ENCODE measurements at regions not wholly inside any gene's neighbourhood (a gene's known extent, or its start where the extent isn't known, plus 50 kb on each side); places are given as distances from the start of the nearest gene placed in this dataset.

DNA sequence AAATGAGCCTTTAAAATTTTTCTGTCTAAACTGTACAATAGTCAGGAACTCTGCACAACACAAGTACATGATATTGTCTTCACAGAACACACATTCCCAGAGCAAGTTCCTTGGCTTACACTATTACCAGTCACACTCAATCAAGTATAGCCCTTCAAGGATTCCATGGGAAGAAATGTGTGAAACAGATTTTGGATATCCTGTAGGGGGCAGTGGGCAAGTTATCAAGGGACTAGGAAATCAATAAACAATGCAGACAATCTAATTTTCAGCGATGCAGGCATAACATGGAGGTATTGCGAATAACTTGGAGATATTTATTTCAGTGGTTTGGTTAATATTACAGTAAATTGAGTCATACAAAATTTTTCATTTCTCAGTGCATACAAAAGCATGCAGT is 1171.5 kb upstream of the NUDT12 start:
- Histone ChIP-seq H3K4me2 (ENCODE audit: insufficient read depth, insufficient read length, low read length) (no peak overlapping the region), H2BK15ac (ENCODE audit: low read depth, low read length) (no peak overlapping the region), H3K23me2 (ENCODE audit: insufficient read length, low read depth, low read length, poor library complexity, severe bottlenecking) (no peaks in the 10 kb centered on the region), H3K14ac (ENCODE audit: insufficient read depth, low read length) (no peak overlapping the region), H3K27ac (ENCODE audit: insufficient read length, low read depth, low read length) (no peak overlapping the region), H2BK20ac (ENCODE audit: low read depth, low read length, poor library complexity, severe bottlenecking) (no peak overlapping the region), H3K4me1 (ENCODE audit: insufficient read depth, low read length) (no peaks in the 10 kb centered on the region), H3T11ph (ENCODE audit: low read length) (no peak overlapping the region), H2BK5ac (ENCODE audit: insufficient read length, low read length) (no peak overlapping the region), H2AFZ (ENCODE audit: low read length) (no peak overlapping the region), H3K18ac (ENCODE audit: insufficient read length, low read depth, low read length) (no peak overlapping the region), H2BK12ac (ENCODE audit: insufficient read length, low read depth, low read length) (no peak overlapping the region), H3K27me3 (ENCODE audit: insufficient read depth, low read length) (no peaks in the 10 kb centered on the region), H3K79me2 (ENCODE audit: insufficient read depth, low read length) (no peaks in the 10 kb centered on the region), H3K9me3 (ENCODE audit: control insufficient read depth, low read depth, low read length) (no peaks in the 10 kb centered on the region), H4K91ac (ENCODE audit: insufficient read length, low read depth, low read length) (no peak overlapping the region), H4K20me1 (ENCODE audit: control insufficient read depth, insufficient read depth, insufficient read length) (no peaks in the 10 kb centered on the region), H3K56ac (ENCODE audit: insufficient read length, low read depth, low read length) (no peak overlapping the region), H3K23ac (ENCODE audit: insufficient read length, low read depth, low read length) (no peak overlapping the region), H2BK120ac (ENCODE audit: low read depth, low read length, poor library complexity, severe bottlenecking) (no peak overlapping the region), H3K9ac (ENCODE audit: extremely low read depth, insufficient read length, low read length) (no peak overlapping the region), H4K5ac (ENCODE audit: insufficient read length, low read depth, low read length) (no peak overlapping the region), H2AK5ac (ENCODE audit: insufficient read length, low read length) (no peak overlapping the region), H4K8ac (replicated peaks; ENCODE audit: insufficient read length, low read depth, low read length) (no peak overlapping the region), H3K4ac (ENCODE audit: low read depth, low read length) (no peak overlapping the region), H3K79me1 (ENCODE audit: insufficient read depth, low read depth, low read length, poor library complexity, severe bottlenecking) (no peaks in the 10 kb centered on the region)
- Mint-ChIP-seq H3K9me3 (no peaks in the 10 kb centered on the region), H3K4me1 (no peaks in the 10 kb centered on the region), H3K36me3 (ENCODE audit: insufficient read depth in 1 of 3, low read depth in 3 of 3) (no peaks in the 10 kb centered on the region), H3K27ac (no peak overlapping the region), H3K4me3 (no peak overlapping the region), H3K27me3 (ENCODE audit: low read depth) (no peaks in the 10 kb centered on the region)
- TF ChIP-seq CTCF (conservative IDR thresholded peaks at IDR 0.05), result peak; percentile 58
- WGBS (ENCODE audit: extremely low coverage, insufficient read length, low lambda C conversion rate), result no CpG with 5 or more reads among the region's 2 CpGs
- DNase-seq, result no peak
